GM19239 (cell line): ENCODE measurements at regions not wholly inside any gene's neighbourhood (a gene's known extent, or its start where the extent isn't known, plus 50 kb on each side); places are given as distances from the start of the nearest gene placed in this dataset.
"Not testable (repeated sequence)": the region's sequence is repeated elsewhere in the genome, so short reads cannot be mapped to it uniquely, and the experiment has no call there.

Experiments
- DNase-seq: peaks from one replicate; pipeline ENCODE4 v3.0.0; 2011; ENCODE audit warnings: low spot score; ENCODE audit not compliant: insufficient read length
- FAIRE-seq: peaks from 2 replicates; lab custom pipeline; 2011; peaks lifted over from hg19 to GRCh38; lab: Jason Lieb, UNC

GRCh38 chr5:42230839-42231238 is 192.4 kb upstream of the GHR start:
- FAIRE-seq (no peak), DNase-seq (no peak)

- no peak for FAIRE-seq
These were observed 188.0 kb upstream of the GHR start for GRCh38 chr5:42235241-42235640.

GRCh38 chr5:42235837-42236236 is 187.4 kb upstream of the GHR start:
- DNase-seq = no peak
- no peak for FAIRE-seq

More at GRCh38 chr5:42235241-42235640, 188.0 kb upstream of the GHR start:
- no peak for DNase-seq

- FAIRE-seq (no peak), DNase-seq (no peak)
These were observed 181.6 kb upstream of the GHR start for GRCh38 chr5:42241636-42242035.

GRCh38 chr5:42242210-42242609 is 181.0 kb upstream of the GHR start:
- FAIRE-seq = no peak
- no peak for DNase-seq

GRCh38 chr5:42242881-42243485 is 180.3 kb upstream of the GHR start:
- FAIRE-seq (no peak), DNase-seq (no peak)

GRCh38 chr5:42252306-42252705 is 170.9 kb upstream of the GHR start:
- no peak for FAIRE-seq
- no peak for DNase-seq

- not testable (repeated sequence) for FAIRE-seq
These were observed 163.3 kb upstream of the GHR start for GRCh38 chr5:42259914-42260313.

GRCh38 chr5:42267091-42267490 is 156.1 kb upstream of the GHR start:
- DNase-seq (no peak), FAIRE-seq (no peak)

More at GRCh38 chr5:42259914-42260313, 163.3 kb upstream of the GHR start:
- DNase-seq = not testable (repeated sequence)

GRCh38 chr5:42268170-42268569 is 155.1 kb upstream of the GHR start:
- FAIRE-seq, DNase-seq: not testable (repeated sequence)

- DNase-seq (no peak), FAIRE-seq (no peak)
These were observed 154.6 kb upstream of the GHR start for GRCh38 chr5:42268630-42269029.

GRCh38 chr5:42270771-42271170 is 152.5 kb upstream of the GHR start:
- no peak for FAIRE-seq
- no peak for DNase-seq

- no peak for FAIRE-seq
- DNase-seq = no peak
These were observed 148.3 kb upstream of the GHR start for GRCh38 chr5:42274913-42275312.

- no peak for FAIRE-seq
- no peak for DNase-seq
These were observed 145.9 kb upstream of the GHR start for GRCh38 chr5:42277293-42277692.

- FAIRE-seq (no peak), DNase-seq (no peak)
These were observed 138.7 kb upstream of the GHR start for GRCh38 chr5:42284584-42284983.

GRCh38 chr5:42285230-42285629 is 138.0 kb upstream of the GHR start:
- no peak for FAIRE-seq
- DNase-seq = no peak

GRCh38 chr5:42300496-42300895 is 122.7 kb upstream of the GHR start:
- no peak for DNase-seq
- FAIRE-seq = no peak

- FAIRE-seq (no peak), DNase-seq (no peak)
These were observed 121.9 kb upstream of the GHR start for GRCh38 chr5:42301349-42301748.

- FAIRE-seq (no peak), DNase-seq (no peak)
These were observed 121.1 kb upstream of the GHR start for GRCh38 chr5:42302186-42302585.

- FAIRE-seq = no peak
- DNase-seq = no peak
These were observed 117.0 kb upstream of the GHR start for GRCh38 chr5:42306287-42306686.

GRCh38 chr5:42309865-42310264 is 113.4 kb upstream of the GHR start:
- FAIRE-seq = no peak

GRCh38 chr5:42315214-42315613 is 108.0 kb upstream of the GHR start:
- no peak for DNase-seq
- no peak for FAIRE-seq

More at GRCh38 chr5:42309865-42310264, 113.4 kb upstream of the GHR start:
- no peak for DNase-seq
